Esophagus squamous epithelium (tissue), 5 donors: ENCODE measurements at regions not wholly inside any gene's neighbourhood (a gene's known extent, or its start where the extent isn't known, plus 50 kb on each side); places are given as distances from the start of the nearest gene placed in this dataset.

Experiments
- DNase-seq: peaks from one replicate; lab custom pipeline; 2025; lab: John Stamatoyannopoulos, UW
- H3K27ac ChIP-seq, 4 donors: fragments of 200-600 bp; sonication (generic); one replicate each; pipeline ENCODE4 v1.5.1; 2016 to 2019; ENCODE audit warnings: mild to moderate bottlenecking in 1 of 4
- H3K27me3 ChIP-seq, 4 donors: fragments of 200-600 bp; sonication (generic); 1 replicate in 3 of 4; 2 replicates in 1 of 4; pipeline versions ENCODE4 v1.5.1 to v1.6.0; 2017 to 2021; ENCODE audit warnings: antibody characterized with exemption in 1 of 4
- H3K36me3 ChIP-seq, 3 donors: fragments of 200-600 bp; sonication (generic); one replicate each; pipeline ENCODE4 v1.5.1; 2016 to 2019
- H3K4me1 ChIP-seq, 3 donors: fragments of 200-600 bp; sonication (generic); one replicate each; pipeline ENCODE4 v1.5.1; 2017 to 2019
- H3K4me3 ChIP-seq, 4 donors: fragments of 200-600 bp; sonication (generic); 1 replicate in 3 of 4; 2 replicates in 1 of 4; pipeline ENCODE4 v1.5.1; 2016 to 2019; ENCODE audit warnings: mild to moderate bottlenecking in 2 of 4, moderate library complexity in 1 of 4
- H3K9me3 ChIP-seq, 3 donors: fragments of 200-600 bp; sonication (generic); one replicate each; pipeline ENCODE4 v1.5.1; 2016 to 2019
- POLR2A ChIP-seq, 4 donors: fragments of 450-650 bp; IDR thresholded peaks; one replicate each; pipeline ENCODE4 v1.6.1; 2017; ENCODE audit warnings: antibody characterized with exemption in 4 of 4, mild to moderate bottlenecking in 4 of 4, moderate library complexity in 3 of 4
- WGBS, 2 donors: methylation state at CpG; one replicate each; pipeline ENCODE4 v1.1.5; 2018; 5-methylcytosine and 5-hydroxymethylcytosine counted together
- intact Hi-C: fragments of 100-400 bp; cut with DNase I; formaldehyde crosslinking; loops from one replicate; pipeline ENCODE4 v1.15.0; 2022
- TF ChIP-seq, protein P1 (sequence below), 6 experiments: fragments of 450-650 bp in 4 of 6; fragments of 200-600 bp in 2 of 6; sonication (generic) in 2 of 6; IDR thresholded peaks; one replicate each; pipeline ENCODE4 v1.5.1; 2016 to 2019; ENCODE audit warnings: antibody characterized with exemption in 6 of 6, mild to moderate bottlenecking in 4 of 6, moderate library complexity in 4 of 6
- donor health status: DM: yes; HTN: yes; CAD: no.

DNA sequence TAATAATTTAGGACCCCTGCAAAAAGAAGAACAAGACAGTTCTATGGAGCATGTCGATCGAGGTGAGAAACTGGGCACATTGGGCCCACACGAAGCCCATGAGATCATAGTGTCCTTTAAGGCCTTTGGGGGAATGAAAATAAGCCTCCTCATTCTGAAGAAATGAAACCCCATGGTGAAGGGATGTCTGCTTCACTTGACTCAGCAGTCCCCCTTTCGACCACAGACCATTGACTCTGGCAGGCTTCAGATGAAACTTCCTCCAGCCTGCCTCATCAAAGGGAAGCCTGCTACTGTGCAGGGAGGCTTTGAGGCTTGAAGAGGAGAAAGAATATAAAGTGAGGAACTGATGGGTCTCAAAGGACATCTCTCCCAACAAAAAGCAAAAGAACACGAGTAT lies 144.2 kb upstream of the FBXL4 start:
- Histone ChIP-seq H3K4me1 (no peaks in the 10 kb centered on the region), H3K4me3 (no peak overlapping the region), H3K36me3 (no peaks in the 10 kb centered on the region), H3K27ac (no peak overlapping the region), H3K27me3 (peaks cover 0 to 15% (median 0%) of the 10 kb centered on the region in 4 donors), H3K9me3 (no peaks in the 10 kb centered on the region)
- no peak for DNase-seq
- no peak for TF ChIP-seq POLR2A (IDR thresholded peaks at IDR 0.05)
- TF ChIP-seq, protein P1, sequence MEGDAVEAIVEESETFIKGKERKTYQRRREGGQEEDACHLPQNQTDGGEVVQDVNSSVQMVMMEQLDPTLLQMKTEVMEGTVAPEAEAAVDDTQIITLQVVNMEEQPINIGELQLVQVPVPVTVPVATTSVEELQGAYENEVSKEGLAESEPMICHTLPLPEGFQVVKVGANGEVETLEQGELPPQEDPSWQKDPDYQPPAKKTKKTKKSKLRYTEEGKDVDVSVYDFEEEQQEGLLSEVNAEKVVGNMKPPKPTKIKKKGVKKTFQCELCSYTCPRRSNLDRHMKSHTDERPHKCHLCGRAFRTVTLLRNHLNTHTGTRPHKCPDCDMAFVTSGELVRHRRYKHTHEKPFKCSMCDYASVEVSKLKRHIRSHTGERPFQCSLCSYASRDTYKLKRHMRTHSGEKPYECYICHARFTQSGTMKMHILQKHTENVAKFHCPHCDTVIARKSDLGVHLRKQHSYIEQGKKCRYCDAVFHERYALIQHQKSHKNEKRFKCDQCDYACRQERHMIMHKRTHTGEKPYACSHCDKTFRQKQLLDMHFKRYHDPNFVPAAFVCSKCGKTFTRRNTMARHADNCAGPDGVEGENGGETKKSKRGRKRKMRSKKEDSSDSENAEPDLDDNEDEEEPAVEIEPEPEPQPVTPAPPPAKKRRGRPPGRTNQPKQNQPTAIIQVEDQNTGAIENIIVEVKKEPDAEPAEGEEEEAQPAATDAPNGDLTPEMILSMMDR (IDR thresholded peaks at IDR 0.05), result no peak
- intact Hi-C loops, result no loop called here
- WGBS, 2 donors, result 77 to 84% methylated on average over 4 to 5 of the region's 5 CpGs

DNA sequence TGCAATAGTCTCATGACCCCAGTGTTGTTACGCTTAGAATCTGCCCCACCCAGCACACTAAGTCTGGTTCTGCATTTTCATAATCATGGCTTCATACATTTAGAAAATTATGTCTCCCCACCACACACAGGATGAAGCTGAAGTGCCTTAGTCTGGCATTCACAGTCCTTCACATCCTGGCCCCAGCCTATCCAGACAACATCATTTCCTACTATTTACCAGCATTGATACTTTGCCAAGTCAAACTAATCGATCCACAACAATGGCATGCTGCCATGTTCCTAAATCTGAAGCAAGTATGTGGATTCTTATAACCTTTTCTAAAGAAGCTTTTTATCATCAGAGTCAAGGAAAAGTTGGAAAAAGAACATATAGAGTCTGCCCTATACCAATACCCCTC lies 132.4 kb upstream of the FBXL4 start:
- Histone ChIP-seq H3K36me3 (no peaks in the 10 kb centered on the region), H3K27me3 (peaks cover 0 to 1% (median 0%) of the 10 kb centered on the region in 4 donors), H3K4me3 (no peak overlapping the region), H3K4me1 (no peaks in the 10 kb centered on the region), H3K9me3 (no peaks in the 10 kb centered on the region), H3K27ac (no peak overlapping the region)
- WGBS, 2 donors, result 6 to 20% methylated on average over 1 of the region's 2 CpGs
- no peak for DNase-seq
- TF ChIP-seq, protein P1 (IDR thresholded peaks at IDR 0.05), result no peak
- TF ChIP-seq POLR2A (IDR thresholded peaks at IDR 0.05), result no peak
- intact Hi-C loops, result no loop called here

DNA sequence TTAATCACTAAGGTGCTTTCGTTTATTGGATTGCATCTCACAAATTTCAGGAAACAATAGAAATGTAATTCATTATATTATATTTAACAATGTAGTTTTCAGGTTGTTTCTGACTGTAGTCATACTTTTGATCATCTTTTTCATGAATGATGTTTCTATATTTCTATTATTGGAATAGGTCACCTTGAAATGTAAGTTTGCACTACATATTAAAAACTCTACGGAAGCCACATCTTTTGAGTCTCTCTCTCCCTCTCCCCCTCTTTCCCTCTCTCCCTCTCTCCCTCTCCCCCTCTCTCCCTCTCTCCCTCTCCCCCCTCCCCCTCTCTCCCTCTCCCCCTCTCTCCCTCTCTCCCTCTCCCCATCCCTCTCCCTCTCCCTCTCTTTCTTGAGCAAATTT lies 131.3 kb upstream of the FBXL4 start:
- Histone ChIP-seq H3K27me3 (peaks cover 0 to 6% (median 0%) of the 10 kb centered on the region in 4 donors), H3K27ac (no peak overlapping the region), H3K4me3 (no peak overlapping the region), H3K9me3 (no peaks in the 10 kb centered on the region), H3K4me1 (no peaks in the 10 kb centered on the region), H3K36me3 (no peaks in the 10 kb centered on the region)
- DNase-seq, result no peak
- TF ChIP-seq, protein P1 (IDR thresholded peaks at IDR 0.05), result no peak
- TF ChIP-seq POLR2A (IDR thresholded peaks at IDR 0.05), result no peak
- 60 to 88% methylated on average over 2 of the region's 2 CpGs for WGBS, 2 donors
- intact Hi-C loops, result no loop called here

GRCh38 chr6:99073223-99073622 lies 125.5 kb upstream of the FBXL4 start:
- H3K27ac ChIP-seq, result no peak overlapping the region
- H3K9me3 ChIP-seq, result no peaks in the 10 kb centered on the region
- no peak overlapping the region for H3K4me3 ChIP-seq
- no peaks in the 10 kb centered on the region for H3K36me3 ChIP-seq
- no peaks in the 10 kb centered on the region for H3K4me1 ChIP-seq
- WGBS, 2 donors, result 70 to 74% methylated on average over 4 of the region's 4 CpGs
- intact Hi-C loops, result no loop called here
- TF ChIP-seq POLR2A (IDR thresholded peaks at IDR 0.05), result no peak
- TF ChIP-seq, protein P1 (IDR thresholded peaks at IDR 0.05), result no peak
- peaks cover 0 to 6% (median 0%) of the 10 kb centered on the region in 4 donors for H3K27me3 ChIP-seq
- DNase-seq, result no peak

GRCh38 chr6:99066044-99066443 lies 118.3 kb upstream of the FBXL4 start:
- H3K4me3 ChIP-seq, result no peak overlapping the region
- TF ChIP-seq POLR2A (IDR thresholded peaks at IDR 0.05), result no peak
- TF ChIP-seq, protein P1 (IDR thresholded peaks at IDR 0.05), result no peak
- no peak overlapping the region for H3K27ac ChIP-seq
- H3K4me1 ChIP-seq, result no peaks in the 10 kb centered on the region
- H3K27me3 ChIP-seq, result no peaks in the 10 kb centered on the region
- H3K9me3 ChIP-seq, result no peaks in the 10 kb centered on the region
- no peak for DNase-seq
- intact Hi-C loops, result no loop called here
- 58% methylated on average over 3 of the region's 3 CpGs for WGBS, 2 donors
- H3K36me3 ChIP-seq, result no peaks in the 10 kb centered on the region
